ENCODE measurements at regions not wholly inside any gene's neighbourhood (a gene's known extent, or its start where the extent isn't known, plus 50 kb on each side); places are given as distances from the start of the nearest gene placed in this dataset.

DNA sequence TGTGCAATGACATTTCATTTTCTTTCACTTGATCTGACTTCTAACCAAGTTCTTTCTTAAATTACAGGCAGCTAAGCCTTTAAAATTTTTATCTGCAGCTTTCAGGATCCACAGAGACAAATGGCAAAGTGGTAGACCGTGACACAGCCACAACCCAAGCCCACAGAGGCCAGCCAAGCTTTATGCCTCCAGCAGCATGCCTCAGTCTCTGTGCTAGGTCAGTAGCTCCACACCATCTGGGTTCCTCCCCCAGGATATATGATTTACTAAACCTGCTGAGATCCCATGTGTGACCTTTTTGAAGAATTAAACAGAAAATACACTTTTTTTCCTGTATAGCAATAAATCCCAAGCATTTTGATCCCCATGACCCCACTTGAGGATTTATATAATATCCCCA is 290.4 kb upstream of the CAND1 start:
- Histone ChIP-seq H3K4me1 (no peaks in the 10 kb centered on the region), H3K27ac (no peak overlapping the region), H3K9me3 (no peaks in the 10 kb centered on the region), H3K4me3 (no peak overlapping the region), H3K36me3 (no peaks in the 10 kb centered on the region), H3K27me3 (no peaks in the 10 kb centered on the region)
- no peak for DNase-seq
- no peak for TF ChIP-seq POLR2AphosphoS5 (IDR thresholded peaks at IDR 0.05)
- TF ChIP-seq EP300 (IDR thresholded peaks at IDR 0.05; ENCODE audit: low read depth), result no peak
- TF ChIP-seq POLR2A (IDR thresholded peaks at IDR 0.05), result no peak
- TF ChIP-seq, protein P1, sequence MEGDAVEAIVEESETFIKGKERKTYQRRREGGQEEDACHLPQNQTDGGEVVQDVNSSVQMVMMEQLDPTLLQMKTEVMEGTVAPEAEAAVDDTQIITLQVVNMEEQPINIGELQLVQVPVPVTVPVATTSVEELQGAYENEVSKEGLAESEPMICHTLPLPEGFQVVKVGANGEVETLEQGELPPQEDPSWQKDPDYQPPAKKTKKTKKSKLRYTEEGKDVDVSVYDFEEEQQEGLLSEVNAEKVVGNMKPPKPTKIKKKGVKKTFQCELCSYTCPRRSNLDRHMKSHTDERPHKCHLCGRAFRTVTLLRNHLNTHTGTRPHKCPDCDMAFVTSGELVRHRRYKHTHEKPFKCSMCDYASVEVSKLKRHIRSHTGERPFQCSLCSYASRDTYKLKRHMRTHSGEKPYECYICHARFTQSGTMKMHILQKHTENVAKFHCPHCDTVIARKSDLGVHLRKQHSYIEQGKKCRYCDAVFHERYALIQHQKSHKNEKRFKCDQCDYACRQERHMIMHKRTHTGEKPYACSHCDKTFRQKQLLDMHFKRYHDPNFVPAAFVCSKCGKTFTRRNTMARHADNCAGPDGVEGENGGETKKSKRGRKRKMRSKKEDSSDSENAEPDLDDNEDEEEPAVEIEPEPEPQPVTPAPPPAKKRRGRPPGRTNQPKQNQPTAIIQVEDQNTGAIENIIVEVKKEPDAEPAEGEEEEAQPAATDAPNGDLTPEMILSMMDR (IDR thresholded peaks at IDR 0.05), result no peak
- 59% methylated on average over 1 of the region's 1 CpG; no CpG with 5 or more reads in 1 of the 2 donors for WGBS, 2 donors (ENCODE audit: low coverage in 1 of 2)
- intact Hi-C loops (cut with DNase I; ENCODE audit: low total_unique reads), result no loop called here
- in situ Hi-C loops (cut with MboI; ENCODE audit: low pct_ligation_motif_present in 1 of 4, low pct_unique_long_range_greater_than_20kb in 1 of 4, low sequenced_read_pairs in 3 of 4), result no loop called here

DNA sequence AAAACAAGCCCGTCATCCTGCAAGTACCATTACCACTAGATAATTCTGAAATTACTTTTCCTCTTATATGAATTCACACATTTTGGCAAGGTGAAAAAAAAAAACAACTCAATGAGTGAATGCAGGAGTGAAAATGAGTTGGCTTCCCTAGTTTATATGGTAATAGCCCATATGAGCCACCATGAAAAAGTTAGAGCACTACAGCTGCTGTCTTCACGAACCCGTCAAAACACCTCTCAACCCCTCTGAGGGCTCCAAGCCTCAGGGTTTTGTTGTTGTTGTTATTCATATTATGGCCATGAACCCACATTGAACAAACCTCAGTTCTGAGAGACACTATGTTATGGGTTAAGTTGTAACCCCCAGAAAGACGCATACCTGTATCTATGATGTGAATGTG is 289.9 kb upstream of the CAND1 start:
- Histone ChIP-seq H3K4me1 (no peaks in the 10 kb centered on the region), H3K27me3 (no peaks in the 10 kb centered on the region), H3K27ac (no peak overlapping the region), H3K9me3 (no peaks in the 10 kb centered on the region), H3K36me3 (no peaks in the 10 kb centered on the region), H3K4me3 (no peak overlapping the region)
- intact Hi-C loops (cut with DNase I; ENCODE audit: low total_unique reads) (no loop called here), in situ Hi-C loops (cut with MboI; ENCODE audit: low pct_ligation_motif_present in 1 of 4, low pct_unique_long_range_greater_than_20kb in 1 of 4, low sequenced_read_pairs in 3 of 4) (no loop called here)
- WGBS, 2 donors (ENCODE audit: low coverage in 1 of 2), result 66 to 79% methylated on average over 3 to 4 of the region's 4 CpGs
- no peak for DNase-seq
- TF ChIP-seq POLR2AphosphoS5 (IDR thresholded peaks at IDR 0.05), result no peak
- no peak for TF ChIP-seq EP300 (IDR thresholded peaks at IDR 0.05; ENCODE audit: low read depth)
- TF ChIP-seq POLR2A (IDR thresholded peaks at IDR 0.05), result no peak
- TF ChIP-seq, protein P1 (IDR thresholded peaks at IDR 0.05), result no peak

DNA sequence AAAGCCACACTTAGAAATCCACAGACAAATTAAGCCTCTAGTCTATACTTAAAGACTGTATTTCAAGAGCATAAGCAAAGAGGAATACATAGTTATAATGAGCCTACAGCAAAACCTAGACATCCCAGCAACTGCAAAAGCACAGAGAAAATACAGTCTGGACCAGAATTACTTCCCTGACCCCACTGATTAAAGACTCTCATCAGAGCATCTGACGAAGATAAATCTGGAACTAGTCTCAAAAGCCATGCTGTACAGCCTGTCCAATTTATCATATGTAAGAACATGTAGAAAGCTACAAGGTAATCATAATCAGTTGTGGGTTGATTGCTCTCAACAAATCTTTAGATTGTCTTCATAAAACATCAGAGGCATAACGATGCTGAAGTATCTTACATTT is 285.1 kb upstream of the CAND1 start:
- Histone ChIP-seq H3K9me3 (no peaks in the 10 kb centered on the region), H3K36me3 (no peaks in the 10 kb centered on the region), H3K4me3 (no peak overlapping the region), H3K27me3 (no peaks in the 10 kb centered on the region), H3K27ac (no peak overlapping the region), H3K4me1 (peaks cover 0 to 7% (median 1%) of the 10 kb centered on the region in 4 donors)
- intact Hi-C loops (cut with DNase I; ENCODE audit: low total_unique reads) (no loop called here), in situ Hi-C loops (cut with MboI; ENCODE audit: low pct_ligation_motif_present in 1 of 4, low pct_unique_long_range_greater_than_20kb in 1 of 4, low sequenced_read_pairs in 3 of 4) (no loop called here)
- TF ChIP-seq, protein P1 (IDR thresholded peaks at IDR 0.05), result no peak
- TF ChIP-seq POLR2A (IDR thresholded peaks at IDR 0.05) (no peak), POLR2AphosphoS5 (IDR thresholded peaks at IDR 0.05) (no peak), EP300 (IDR thresholded peaks at IDR 0.05; ENCODE audit: low read depth) (no peak)
- DNase-seq, result no peak
- WGBS, 2 donors (ENCODE audit: low coverage in 1 of 2), result 81 to 84% methylated on average over 2 of the region's 2 CpGs

DNA sequence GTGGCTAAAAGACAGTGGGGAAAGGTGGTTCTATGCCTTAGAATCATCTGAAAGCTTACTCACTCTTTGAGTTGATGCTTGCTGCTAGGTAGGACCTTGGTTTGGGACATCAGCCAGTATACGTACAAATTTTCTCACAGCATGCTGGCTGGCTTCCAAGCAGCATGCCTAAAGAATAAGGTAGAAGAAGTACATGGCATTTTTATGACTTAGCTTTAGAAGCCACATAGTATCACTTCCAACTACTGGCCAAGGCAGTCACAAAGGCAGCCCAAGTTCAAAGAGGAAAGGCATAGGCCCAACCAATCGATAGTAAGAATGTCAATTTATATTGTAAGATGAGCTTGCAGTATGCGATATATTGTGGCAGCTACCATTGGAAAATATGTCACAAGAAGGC is 284.2 kb upstream of the CAND1 start:
- H3K27me3 ChIP-seq, result no peaks in the 10 kb centered on the region
- no peak overlapping the region for H3K27ac ChIP-seq
- no peak for TF ChIP-seq POLR2A (IDR thresholded peaks at IDR 0.05)
- TF ChIP-seq POLR2AphosphoS5 (IDR thresholded peaks at IDR 0.05), result no peak
- no peak for TF ChIP-seq EP300 (IDR thresholded peaks at IDR 0.05; ENCODE audit: low read depth)
- TF ChIP-seq, protein P1 (IDR thresholded peaks at IDR 0.05), result no peak
- no peaks in the 10 kb centered on the region for H3K9me3 ChIP-seq
- WGBS, 2 donors (ENCODE audit: low coverage in 1 of 2), result 52 to 68% methylated on average over 3 of the region's 3 CpGs
- intact Hi-C loops (cut with DNase I; ENCODE audit: low total_unique reads) (no loop called here), in situ Hi-C loops (cut with MboI; ENCODE audit: low pct_ligation_motif_present in 1 of 4, low pct_unique_long_range_greater_than_20kb in 1 of 4, low sequenced_read_pairs in 3 of 4) (no loop called here)
- no peaks in the 10 kb centered on the region for H3K36me3 ChIP-seq
- H3K4me1 ChIP-seq, result peaks cover 0 to 7% (median 1%) of the 10 kb centered on the region in 4 donors
- no peak overlapping the region for H3K4me3 ChIP-seq
- DNase-seq, result no peak

Data from transverse colon (tissue), 4 donors.